Tibial nerve (tissue), 4 donors: ENCODE measurements at regions not wholly inside any gene's neighbourhood (a gene's known extent, or its start where the extent isn't known, plus 50 kb on each side); places are given as distances from the start of the nearest gene placed in this dataset.

Source experiments
- CTCF ChIP-seq, 5 experiments: fragments of 200-600 bp in 3 of 5; fragments of 450-650 bp in 2 of 5; sonication (generic) in 3 of 5; IDR thresholded peaks; one replicate each; pipeline ENCODE4 v1.5.1; 2016 to 2019; ENCODE audit warnings: antibody characterized with exemption in 5 of 5, mild to moderate bottlenecking in 3 of 5, moderate library complexity in 2 of 5
- EP300 ChIP-seq, 2 donors: sonication (generic); formaldehyde crosslinking; IDR thresholded peaks; one replicate each; pipeline ENCODE4 v1.6.1; 2017; ENCODE audit warnings: antibody characterized with exemption in 2 of 2, mild to moderate bottlenecking in 1 of 2

GRCh38 chr7:124686543-124687171 is 78.9 kb downstream of the GPR37 start:
- TF ChIP-seq CTCF (IDR thresholded peaks at IDR 0.05) (no peak), EP300 (IDR thresholded peaks at IDR 0.05) (no peak)
